ENCODE measurements at regions not wholly inside any gene's neighbourhood (a gene's known extent, or its start where the extent isn't known, plus 50 kb on each side); places are given as distances from the start of the nearest gene placed in this dataset.

- Histone ChIP-seq H3K9ac (ENCODE audit: low read length) (no peak overlapping the region), H3K9me2 (ENCODE audit: insufficient read depth) (no peaks in the 10 kb centered on the region), H3K4me1 (ENCODE audit: control insufficient read depth in 1 of 2, insufficient read depth in 2 of 2, low read length in 2 of 2) (no peaks in the 10 kb centered on the region), H2AFZ (ENCODE audit: low read depth, low read length, poor library complexity, severe bottlenecking) (no peak overlapping the region), H3K79me2 (ENCODE audit: insufficient read depth, low read length) (no peaks in the 10 kb centered on the region), H3K4me2 (ENCODE audit: low read length) (no peak overlapping the region), H3K36me3 (ENCODE audit: control insufficient read depth in 1 of 2, insufficient read depth in 2 of 2, low read length in 2 of 2) (no peaks in the 10 kb centered on the region), H3K4me3 (replicated peaks in 1 of 2; ENCODE audit: low read depth in 1 of 2, low read length in 2 of 2) (no peak overlapping the region), H3K27me3 (ENCODE audit: insufficient read depth, low read length) (no peaks in the 10 kb centered on the region), H3K9me3 (ENCODE audit: control insufficient read depth in 1 of 2, insufficient read depth in 1 of 2, low read depth in 1 of 2, low read length in 2 of 2) (peaks cover 4 to 20% of the 10 kb centered on the region in 2 experiments; a peak in 2 of 4 replicates), H3K27ac (ENCODE audit: low read depth, low read length) (no peak overlapping the region), H4K20me1 (ENCODE audit: insufficient read depth) (no peaks in the 10 kb centered on the region)
- no peak for ATAC-seq
- RAD21 ChIA-PET (ENCODE audit: low non-redundant PET in 1 of 2, low total read pairs in 2 of 2, uncharacterized antibody in 2 of 2, unreplicated experiment in 2 of 2) = no interaction called here
- TF ChIP-seq SRF (IDR thresholded peaks at IDR 0.05; ENCODE audit: low read depth) (no peak), ATF3 (IDR thresholded peaks at IDR 0.05) (no peak)
- BruUV-seq (replicated peaks) = no TSS peak
- POLR2A ChIA-PET = no interaction called here
- intact Hi-C loops (cut with micrococcal nuclease) = no loop called here
- CTCF ChIA-PET = no interaction called here
- DNase-seq (ENCODE audit: low read depth, low spot score) = no peak
Measured at GRCh38 chr16:65604771-65605170, 482.9 kb upstream of the CDH11 start.

GRCh38 chr16:65601781-65602180 is 479.9 kb upstream of the CDH11 start:
- Histone ChIP-seq H3K36me3 (ENCODE audit: control insufficient read depth in 1 of 2, insufficient read depth in 2 of 2, low read length in 2 of 2) (no peaks in the 10 kb centered on the region; a peak in 1 of 4 replicates), H3K4me1 (ENCODE audit: control insufficient read depth in 1 of 2, insufficient read depth in 2 of 2, low read length in 2 of 2) (no peaks in the 10 kb centered on the region), H3K4me2 (ENCODE audit: low read length) (no peak overlapping the region), H2AFZ (ENCODE audit: low read depth, low read length, poor library complexity, severe bottlenecking) (no peak overlapping the region), H4K20me1 (ENCODE audit: insufficient read depth) (no peaks in the 10 kb centered on the region), H3K4me3 (replicated peaks in 1 of 2; ENCODE audit: low read depth in 1 of 2, low read length in 2 of 2) (no peak overlapping the region), H3K9me3 (ENCODE audit: control insufficient read depth in 1 of 2, insufficient read depth in 1 of 2, low read depth in 1 of 2, low read length in 2 of 2) (peaks cover 4 to 24% of the 10 kb centered on the region in 2 experiments; a peak in 2 of 4 replicates), H3K9me2 (ENCODE audit: insufficient read depth) (no peaks in the 10 kb centered on the region), H3K27ac (ENCODE audit: low read depth, low read length) (no peak overlapping the region), H3K79me2 (ENCODE audit: insufficient read depth, low read length) (no peaks in the 10 kb centered on the region), H3K27me3 (ENCODE audit: insufficient read depth, low read length) (no peaks in the 10 kb centered on the region), H3K9ac (ENCODE audit: low read length) (no peak overlapping the region)
- intact Hi-C loops (cut with micrococcal nuclease) = no loop called here
- no TSS peak for BruUV-seq (replicated peaks)
- ATAC-seq (no peak), DNase-seq (ENCODE audit: low read depth, low spot score) (no peak)
- TF ChIP-seq SRF (IDR thresholded peaks at IDR 0.05; ENCODE audit: low read depth) (no peak), TCF7L2 (IDR thresholded peaks at IDR 0.05; ENCODE audit: borderline replicate concordance, extremely low read depth, insufficient read depth, insufficient read length) (no peak), ATF3 (IDR thresholded peaks at IDR 0.05) (no peak), MAX (IDR thresholded peaks at IDR 0.05) (no peak), POLR2AphosphoS5 (IDR thresholded peaks at IDR 0.05; ENCODE audit: low read depth, low read length) (no peak), ZNF274 (IDR thresholded peaks at IDR 0.05; ENCODE audit: low read depth, low read length) (no peak)
- ChIA-PET CTCF (no interaction called here), POLR2A (no interaction called here), RAD21 (ENCODE audit: low non-redundant PET in 1 of 2, low total read pairs in 2 of 2, uncharacterized antibody in 2 of 2, unreplicated experiment in 2 of 2) (no interaction called here)
